ENCODE measurements at regions not wholly inside any gene's neighbourhood (a gene's known extent, or its start where the extent isn't known, plus 50 kb on each side); places are given as distances from the start of the nearest gene placed in this dataset.

DNA sequence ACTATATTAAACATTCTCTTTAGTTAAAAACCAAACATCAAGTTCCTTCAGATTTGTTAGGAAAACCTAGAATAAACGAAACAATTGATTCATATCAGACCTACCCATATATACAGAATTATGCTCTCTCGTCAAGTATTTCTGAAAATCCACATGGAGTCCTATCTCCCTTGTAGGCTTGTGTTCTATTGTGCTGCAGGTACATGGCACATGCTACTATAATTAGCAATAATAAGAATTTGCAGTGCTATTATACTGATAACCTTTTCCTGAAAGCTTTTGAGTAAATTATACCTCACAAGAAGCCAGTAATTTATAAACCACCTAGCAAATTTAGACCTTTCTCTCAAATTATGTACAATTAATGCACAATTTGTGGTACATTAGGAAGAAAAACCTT is 158.6 kb upstream of the STK17B start:
- TF ChIP-seq POLR2A (IDR thresholded peaks at IDR 0.05) (no peak), CTCF (IDR thresholded peaks at IDR 0.05) (no peak)

All from thyroid gland (tissue), 4 donors.